Suprapubic skin (tissue), 4 donors: ENCODE measurements at regions not wholly inside any gene's neighbourhood (a gene's known extent, or its start where the extent isn't known, plus 50 kb on each side); places are given as distances from the start of the nearest gene placed in this dataset.

ENCODE experiments used
- POLR2A ChIP-seq, 2 donors: fragments of 450-650 bp; IDR thresholded peaks; one replicate each; pipeline ENCODE4 v1.6.1; 2017; ENCODE audit warnings: antibody characterized with exemption in 2 of 2, mild to moderate bottlenecking in 2 of 2, moderate library complexity in 2 of 2
- POLR2AphosphoS5 ChIP-seq, 3 donors: sonication (generic); formaldehyde crosslinking; IDR thresholded peaks; one replicate each; pipeline ENCODE4 v1.6.1; 2017; ENCODE audit warnings: antibody characterized with exemption in 3 of 3
- TF ChIP-seq, protein P1 (sequence below), 2 donors: fragments of 200-600 bp in 1 of 2; fragments of 450-650 bp in 1 of 2; sonication (generic) in 1 of 2; IDR thresholded peaks; one replicate each; pipeline ENCODE4 v1.5.1; 2016 to 2019; ENCODE audit warnings: antibody characterized with exemption in 2 of 2, mild to moderate bottlenecking in 1 of 2, moderate library complexity in 1 of 2

DNA sequence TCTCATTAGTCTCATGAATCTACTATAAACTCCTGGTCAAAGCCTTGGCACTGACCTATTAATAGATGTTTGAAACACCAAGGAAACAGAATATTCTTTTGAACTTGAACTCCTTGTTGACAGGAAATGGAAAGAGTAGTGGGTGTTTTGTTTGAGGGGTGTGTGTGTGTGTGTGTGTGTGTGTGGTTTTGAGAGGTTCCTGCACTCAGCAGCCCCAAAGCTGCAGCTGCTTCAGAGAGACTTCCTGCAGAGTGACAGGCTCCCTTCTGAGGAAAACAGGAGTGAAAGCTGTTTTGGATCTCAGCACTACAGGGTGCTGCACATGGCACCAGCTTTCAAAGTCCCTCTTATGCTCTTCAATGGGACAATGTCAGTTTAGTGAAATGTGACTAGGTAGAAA lies 546.5 kb upstream of the STEAP1 start:
- TF ChIP-seq POLR2A (IDR thresholded peaks at IDR 0.05) (no peak), POLR2AphosphoS5 (IDR thresholded peaks at IDR 0.05) (no peak)
- TF ChIP-seq, protein P1, sequence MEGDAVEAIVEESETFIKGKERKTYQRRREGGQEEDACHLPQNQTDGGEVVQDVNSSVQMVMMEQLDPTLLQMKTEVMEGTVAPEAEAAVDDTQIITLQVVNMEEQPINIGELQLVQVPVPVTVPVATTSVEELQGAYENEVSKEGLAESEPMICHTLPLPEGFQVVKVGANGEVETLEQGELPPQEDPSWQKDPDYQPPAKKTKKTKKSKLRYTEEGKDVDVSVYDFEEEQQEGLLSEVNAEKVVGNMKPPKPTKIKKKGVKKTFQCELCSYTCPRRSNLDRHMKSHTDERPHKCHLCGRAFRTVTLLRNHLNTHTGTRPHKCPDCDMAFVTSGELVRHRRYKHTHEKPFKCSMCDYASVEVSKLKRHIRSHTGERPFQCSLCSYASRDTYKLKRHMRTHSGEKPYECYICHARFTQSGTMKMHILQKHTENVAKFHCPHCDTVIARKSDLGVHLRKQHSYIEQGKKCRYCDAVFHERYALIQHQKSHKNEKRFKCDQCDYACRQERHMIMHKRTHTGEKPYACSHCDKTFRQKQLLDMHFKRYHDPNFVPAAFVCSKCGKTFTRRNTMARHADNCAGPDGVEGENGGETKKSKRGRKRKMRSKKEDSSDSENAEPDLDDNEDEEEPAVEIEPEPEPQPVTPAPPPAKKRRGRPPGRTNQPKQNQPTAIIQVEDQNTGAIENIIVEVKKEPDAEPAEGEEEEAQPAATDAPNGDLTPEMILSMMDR (IDR thresholded peaks at IDR 0.05), result no peak
